Liver (tissue), 3 donors: ENCODE measurements at regions not wholly inside any gene's neighbourhood (a gene's known extent, or its start where the extent isn't known, plus 50 kb on each side); places are given as distances from the start of the nearest gene placed in this dataset.

Experiments
- CTCF ChIP-seq: fragments of 150-350 bp; IDR thresholded peaks from 2 replicates; pipeline ENCODE4 v1.5.1; 2017; ENCODE audit warnings: improper control_type of control experiment, low read depth, low read length; ENCODE audit not compliant: missing input control
- GABPA ChIP-seq, 2 donors: IDR thresholded peaks in 1 of 2; conservative IDR thresholded peaks in 1 of 2; 2 replicates each; pipeline ENCODE4 v1.6.1; 2016; ENCODE audit warnings: antibody characterized with exemption in 2 of 2, mild to moderate bottlenecking in 1 of 2, moderate library complexity in 1 of 2
- MAX ChIP-seq: IDR thresholded peaks from 2 replicates; pipeline ENCODE4 v1.6.1; 2016; ENCODE audit warnings: antibody characterized with exemption
- REST ChIP-seq: IDR thresholded peaks from 2 replicates; pipeline ENCODE4 v1.6.1; 2016; ENCODE audit warnings: antibody characterized with exemption, mild to moderate bottlenecking
- RXRA ChIP-seq, 2 donors: IDR thresholded peaks; 2 replicates each; pipeline ENCODE4 v1.6.1; 2017 to 2018; ENCODE audit warnings: antibody characterized with exemption in 2 of 2, mild to moderate bottlenecking in 1 of 2
- SP1 ChIP-seq: IDR thresholded peaks from 2 replicates; pipeline ENCODE4 v1.6.1; 2018; ENCODE audit warnings: antibody characterized with exemption, mild to moderate bottlenecking
- TAF1 ChIP-seq: conservative IDR thresholded peaks from 2 replicates; pipeline ENCODE4 v1.6.1; 2016; ENCODE audit warnings: antibody characterized with exemption, mild to moderate bottlenecking
- YY1 ChIP-seq: IDR thresholded peaks from 2 replicates; pipeline ENCODE4 v1.6.1; 2016; ENCODE audit warnings: antibody characterized with exemption, mild to moderate bottlenecking
- ZBTB33 ChIP-seq: IDR thresholded peaks from 2 replicates; pipeline ENCODE4 v1.6.1; 2016; ENCODE audit warnings: antibody characterized with exemption
- donor health status: healthy.
- donor health status: healthy.

GRCh38 chr4:62209757-62210485 is 1009.8 kb downstream of the ADGRL3 start:
- no peak for TF ChIP-seq RXRA (IDR thresholded peaks at IDR 0.05)
- TF ChIP-seq YY1: no peak
- no peak for TF ChIP-seq REST
- TF ChIP-seq GABPA (IDR thresholded peaks at IDR 0.05 in 1 of 2, conservative IDR thresholded peaks at IDR 0.05 in 1 of 2): no peak
- no peak for TF ChIP-seq ZBTB33
- TF ChIP-seq CTCF: no peak
- no peak for TF ChIP-seq MAX
- no peak for TF ChIP-seq TAF1
- no peak for TF ChIP-seq SP1
